Right ventricle myocardium inferior (tissue), 1 donor: ENCODE measurements at regions not wholly inside any gene's neighbourhood (a gene's known extent, or its start where the extent isn't known, plus 50 kb on each side); places are given as distances from the start of the nearest gene placed in this dataset.
A peak's percentile ranks its signal among the peaks of the same experiment; 100 is the strongest.
"Not testable (repeated sequence)": the region's sequence is repeated elsewhere in the genome, so short reads cannot be mapped to it uniquely, and the experiment has no call there.

Source experiments
- ATAC-seq: fragments of 200-7000 bp; cut with Tn5 transposase; one replicate; pipeline ENCODE4 v1.9.1; 2020; ENCODE audit warnings: mild to moderate bottlenecking, moderate library complexity
- DNase-seq: peaks from one replicate; pipeline ENCODE4 v3.0.0; 2021; ENCODE audit errors: missing footprints
- intact Hi-C: fragments of 100-400 bp; cut with DNase I; formaldehyde crosslinking; loops from one replicate; pipeline ENCODE4 v1.11.0; 2022
- donor health status: DM: no; HTN: yes; CAD: no; lungs with severe emphysema.

- no peak for ATAC-seq
- no peak for DNase-seq
- intact Hi-C loops = no loop called here
These were observed 347.1 kb upstream of the FAM98A start for GRCh38 chr2:33946193-33946592.

DNA sequence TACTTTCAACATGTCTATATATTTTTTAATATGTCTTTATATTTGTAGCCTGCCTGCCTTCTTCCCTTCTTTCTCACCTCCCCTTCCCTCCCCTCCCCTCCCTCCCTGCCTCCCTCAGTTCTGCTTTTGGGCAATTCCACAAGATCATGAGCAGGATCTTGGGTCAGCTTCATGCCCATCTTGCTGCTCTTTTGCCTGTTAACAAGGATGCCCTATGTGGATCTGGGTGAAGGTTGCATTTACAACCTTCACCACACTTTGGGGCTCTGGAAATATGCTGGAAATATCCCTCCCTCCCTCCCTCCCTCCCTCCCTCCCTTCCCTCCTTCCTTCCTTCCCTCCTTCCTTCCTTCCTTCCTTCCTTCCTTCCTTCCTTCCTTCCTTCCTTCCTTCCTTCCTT, 334.1 kb upstream of the FAM98A start:
- no peak for ATAC-seq

GRCh38 chr2:33931164-33931563, 332.1 kb upstream of the FAM98A start:
- intact Hi-C loops = no loop called here
- ATAC-seq = no peak

More for the DNA sequence above, 334.1 kb upstream of the FAM98A start:
- intact Hi-C loops = no loop called here
- no peak for DNase-seq

DNA sequence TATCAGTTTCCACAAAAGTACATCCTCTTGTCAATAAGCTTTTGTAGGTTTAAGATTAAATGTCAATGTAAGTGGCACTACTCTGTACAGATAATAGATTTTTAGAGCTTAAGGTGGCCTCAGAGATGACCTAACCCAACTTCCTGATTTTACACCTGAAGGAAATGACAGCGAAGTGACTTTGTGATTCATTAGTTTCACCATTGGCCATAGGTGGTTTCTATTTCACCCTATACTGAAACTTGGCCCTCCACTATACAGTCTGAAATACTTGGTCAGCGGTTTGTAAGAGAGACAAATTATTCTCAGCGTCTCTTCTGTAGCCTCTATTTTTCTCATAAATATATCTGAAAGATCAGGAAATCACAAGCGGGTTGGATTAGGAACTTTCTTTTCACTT, 330.4 kb upstream of the FAM98A start:
- no peak for DNase-seq
- intact Hi-C loops = no loop called here
- no peak for ATAC-seq

More at GRCh38 chr2:33931164-33931563, 332.1 kb upstream of the FAM98A start:
- no peak for DNase-seq

DNA sequence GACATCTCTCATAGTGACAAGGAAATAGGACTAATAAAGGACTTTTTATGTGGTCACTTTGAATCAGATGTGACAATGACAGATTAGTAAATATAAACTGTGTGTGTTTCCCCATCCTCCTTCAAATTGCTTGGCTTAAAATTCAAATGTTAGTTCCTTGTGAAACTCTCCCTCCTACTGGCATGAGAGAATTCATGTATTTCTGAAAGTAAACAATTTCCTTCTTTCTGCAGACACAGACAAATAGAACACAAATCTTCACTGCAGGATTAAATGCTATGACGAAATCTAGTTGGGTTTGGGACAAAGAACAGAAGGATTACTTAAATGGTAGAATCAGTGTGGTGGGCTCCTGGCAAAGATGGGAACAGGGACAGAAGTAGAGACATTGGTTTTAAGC, 328.7 kb upstream of the FAM98A start:
- ATAC-seq (no peak), DNase-seq (no peak)
- intact Hi-C loops = no loop called here

DNA sequence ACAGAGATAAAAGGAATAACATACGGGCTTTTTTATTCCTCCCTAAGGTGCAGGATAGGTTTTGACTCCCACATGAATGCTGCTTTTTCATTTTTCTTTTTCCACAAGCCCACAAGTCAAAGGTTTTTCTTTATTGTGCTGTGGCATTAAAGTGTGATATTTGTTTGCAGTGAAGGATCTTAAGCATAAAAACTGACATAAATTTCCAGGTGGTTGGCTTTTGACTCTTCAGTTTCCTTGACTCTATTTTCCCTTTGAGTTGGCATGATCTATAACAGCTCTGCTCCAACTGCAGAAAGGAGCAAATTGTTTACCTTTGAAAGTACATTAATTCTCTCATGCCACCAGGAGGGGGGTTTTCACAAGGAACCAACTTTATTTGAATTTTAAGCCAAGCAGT, 326.2 kb upstream of the FAM98A start:
- ATAC-seq = no peak
- intact Hi-C loops = no loop called here
- no peak for DNase-seq

GRCh38 chr2:33924586-33925169, 325.6 kb upstream of the FAM98A start:
- intact Hi-C loops = no loop called here
- no peak for DNase-seq
- ATAC-seq = no peak

GRCh38 chr2:33917252-33917651, 318.2 kb upstream of the FAM98A start:
- ATAC-seq (no peak), DNase-seq (no peak)
- intact Hi-C loops = no loop called here

DNA sequence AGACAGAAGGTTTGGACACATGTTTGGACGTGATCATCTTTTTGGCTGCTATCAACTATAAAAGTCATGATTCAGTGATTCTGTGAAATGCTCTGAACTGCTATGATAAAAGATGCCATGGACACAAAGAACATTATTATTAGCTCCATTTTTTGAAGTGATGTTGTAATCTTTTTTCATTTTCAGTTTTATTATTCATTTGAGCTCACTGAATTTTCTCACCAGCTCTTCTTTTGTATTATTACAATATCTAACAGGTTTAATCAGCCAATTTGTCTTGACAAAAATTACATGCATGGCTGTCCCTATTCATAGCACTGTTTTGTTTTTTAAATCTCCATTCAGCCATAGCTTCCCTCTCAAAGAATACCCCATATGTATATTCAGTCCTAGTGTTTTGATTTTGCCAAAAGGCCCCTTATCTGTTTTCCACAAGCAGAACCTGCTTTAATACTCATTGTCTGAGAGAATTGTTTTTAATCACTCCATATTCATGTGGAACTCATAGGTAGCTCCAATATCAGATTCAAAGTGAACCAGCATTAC, 314.0 kb upstream of the FAM98A start:
- DNase-seq = no peak
- intact Hi-C loops = no loop called here
- ATAC-seq = no peak

- DNase-seq (no peak), ATAC-seq (no peak)
- intact Hi-C loops = no loop called here
These were observed 312.2 kb upstream of the FAM98A start for GRCh38 chr2:33911327-33911726.

DNA sequence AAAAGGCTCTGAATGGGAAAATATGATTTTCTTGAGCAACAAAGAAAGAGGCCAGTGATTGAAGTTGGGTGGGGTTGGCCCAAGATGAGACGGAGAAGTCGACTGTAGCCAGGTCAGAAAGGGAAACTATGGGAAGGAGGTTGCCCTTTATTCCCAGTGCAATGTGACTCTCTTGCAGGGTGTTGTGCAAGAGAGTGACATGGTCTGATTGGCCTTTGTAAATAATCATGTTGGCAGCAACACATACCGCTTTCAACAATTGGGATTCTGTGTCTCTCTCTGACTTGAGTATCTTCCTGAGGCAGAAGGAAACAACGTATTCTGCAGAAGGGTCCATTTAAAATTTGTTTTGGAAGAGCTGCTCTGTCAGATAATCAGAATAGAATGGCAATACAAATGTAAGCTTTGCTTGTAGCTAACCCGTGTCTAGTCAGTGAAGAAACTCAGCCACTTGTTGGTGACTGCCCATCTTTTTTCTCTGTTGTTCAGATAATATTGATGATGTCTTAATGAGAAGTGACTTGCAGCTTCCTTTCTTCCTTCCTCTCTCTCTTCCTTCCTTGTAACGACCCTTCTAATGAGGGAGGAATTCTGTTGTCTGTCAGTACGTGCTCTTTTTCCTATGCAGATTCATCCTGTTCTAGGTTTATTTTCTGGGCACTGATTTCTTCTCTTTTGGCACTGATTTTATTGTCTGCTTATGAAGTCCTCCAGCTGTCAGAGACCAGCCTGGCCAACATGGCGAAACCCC, 311.0 kb upstream of the FAM98A start:
- intact Hi-C loops = no loop called here
- ATAC-seq = peak; percentile 31
- DNase-seq = no peak

DNA sequence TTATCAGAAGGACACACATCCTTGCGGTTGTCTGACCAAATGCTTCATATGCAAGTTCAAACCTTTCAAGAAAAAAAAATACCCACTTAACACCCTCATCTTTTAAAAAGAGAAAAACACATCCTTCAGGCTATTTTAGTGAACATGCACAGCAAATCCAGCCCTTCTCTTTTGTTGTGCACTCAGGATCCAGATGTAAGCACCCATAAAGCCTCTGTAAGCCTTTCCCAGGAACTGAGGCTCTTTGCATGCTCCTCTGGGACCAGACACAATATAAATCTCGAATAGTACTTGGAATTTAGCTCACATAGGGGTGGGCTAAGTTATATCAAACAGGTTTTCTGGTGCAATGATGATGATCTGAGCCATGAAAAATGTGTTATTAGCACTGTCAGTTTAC, 308.8 kb upstream of the FAM98A start:
- intact Hi-C loops = no loop called here
- no peak for ATAC-seq
- DNase-seq = no peak

DNA sequence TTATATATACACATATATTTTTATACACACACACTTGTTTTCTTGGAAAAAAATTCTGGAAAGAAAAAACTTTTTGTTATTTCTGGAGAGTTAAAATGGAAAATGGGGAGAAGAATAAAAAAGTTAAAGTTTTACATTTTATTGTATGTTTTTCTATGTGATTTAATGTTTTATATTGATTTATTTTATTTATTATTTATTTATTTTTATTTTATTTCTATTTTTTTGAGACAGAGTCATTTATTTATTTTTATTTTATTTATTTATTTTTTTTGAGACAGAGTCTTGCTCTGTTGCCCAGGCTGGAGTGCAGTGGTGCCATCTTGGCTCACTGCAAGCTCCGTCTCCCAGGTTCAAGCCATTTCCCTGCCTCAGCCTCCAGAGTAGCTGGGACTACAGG, 307.0 kb upstream of the FAM98A start:
- ATAC-seq, DNase-seq, intact Hi-C loops: not testable (repeated sequence)

- DNase-seq (no peak), ATAC-seq (no peak)
- intact Hi-C loops = no loop called here
These were observed 305.7 kb upstream of the FAM98A start for GRCh38 chr2:33904801-33905200.

GRCh38 chr2:33903701-33904100, 304.6 kb upstream of the FAM98A start:
- no peak for DNase-seq
- intact Hi-C loops = no loop called here
- no peak for ATAC-seq

DNA sequence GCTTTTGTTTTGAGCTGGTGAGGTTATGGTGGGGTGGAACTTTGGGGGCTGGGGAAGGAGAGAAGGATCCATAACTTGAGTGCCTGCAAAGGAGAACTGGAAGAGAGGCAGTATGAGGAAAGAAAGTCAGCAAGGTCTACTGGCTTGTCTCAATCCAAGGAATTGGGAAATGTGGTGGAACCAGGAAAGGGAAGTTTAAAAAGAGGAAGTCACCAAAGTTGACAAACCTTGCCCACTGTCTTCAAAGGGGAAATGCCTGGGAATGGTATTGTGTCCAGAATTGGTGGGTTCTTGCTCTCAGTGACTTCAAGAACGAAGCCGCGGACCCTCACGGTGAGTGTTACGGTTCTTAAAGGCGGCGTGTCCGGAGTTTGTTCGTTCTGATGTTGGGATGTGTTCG, 304.1 kb upstream of the FAM98A start:
- DNase-seq = no peak
- no peak for ATAC-seq
- intact Hi-C loops = no loop called here

GRCh38 chr2:33900610-33901009, 301.5 kb upstream of the FAM98A start:
- no peak for ATAC-seq
- DNase-seq = no peak
- intact Hi-C loops = no loop called here

GRCh38 chr2:33897741-33898140, 298.6 kb upstream of the FAM98A start:
- no peak for ATAC-seq
- intact Hi-C loops = no loop called here

DNA sequence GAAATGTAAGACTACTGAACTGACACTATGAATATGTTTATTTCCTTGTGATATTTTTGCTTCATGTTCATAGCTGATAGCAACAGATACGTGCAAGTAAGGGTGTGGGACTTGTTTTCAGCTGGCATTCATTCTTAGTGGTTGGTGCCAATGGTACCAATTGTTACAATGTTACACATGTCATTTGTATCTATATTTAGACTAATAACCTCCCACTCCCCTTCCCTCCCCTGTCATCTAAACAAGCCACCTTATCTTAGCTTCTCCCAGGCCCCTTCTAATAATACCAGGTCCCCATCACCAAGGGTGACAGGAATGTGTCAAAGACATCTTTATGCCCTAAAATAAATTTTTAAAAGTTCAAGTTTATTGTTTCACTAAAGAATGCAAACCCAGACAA, 294.7 kb upstream of the FAM98A start:
- ATAC-seq (peak; percentile 86), DNase-seq (no peak)
- intact Hi-C loops = no loop called here

More at GRCh38 chr2:33897741-33898140, 298.6 kb upstream of the FAM98A start:
- no peak for DNase-seq

DNA sequence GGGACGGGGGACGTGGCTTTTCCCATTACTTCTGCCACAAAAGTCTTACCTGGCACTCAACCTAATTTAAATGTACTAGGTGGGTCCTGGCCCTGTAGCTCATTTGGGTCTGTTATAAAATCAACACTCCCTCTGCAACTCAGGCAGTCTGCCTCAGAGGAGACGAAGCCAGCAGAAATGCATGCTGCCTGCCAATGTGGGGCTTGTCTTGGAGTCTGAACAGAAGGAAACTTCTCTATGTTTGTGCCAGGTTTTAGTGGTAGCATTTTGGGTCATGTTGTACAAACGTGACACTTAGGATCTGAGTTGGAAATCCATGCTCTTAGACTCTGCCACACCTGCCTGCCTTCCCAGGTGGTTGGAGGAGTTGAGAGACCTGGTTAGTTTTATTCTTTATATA, 292.5 kb upstream of the FAM98A start:
- intact Hi-C loops = loop anchor here (2.0 kb wide), 1 partner anchor 15 kb away; no protein-coding TSS in a partner anchor
- ATAC-seq (no peak), DNase-seq (no peak)
